Neural cell (in vitro differentiated cells): ENCODE measurements at regions not wholly inside any gene's neighbourhood (a gene's known extent, or its start where the extent isn't known, plus 50 kb on each side); places are given as distances from the start of the nearest gene placed in this dataset.

Experiments used
- H2AFZ ChIP-seq: fragments of 200-600, 300-800 bp; sonication (generic), shearing (Covaris generic); 2 replicates; pipeline ENCODE4 v1.6.0; 2014; ENCODE audit warnings: low read depth, mild to moderate bottlenecking, antibody characterized with exemption, low read length, moderate library complexity
- H3F3A ChIP-seq: fragments of 200-600 bp; shearing (Covaris generic); 2 replicates; pipeline ENCODE4 v1.6.1; 2016; ENCODE audit warnings: mild to moderate bottlenecking, moderate library complexity, mixed read lengths, antibody characterized with exemption, low read length; ENCODE audit not compliant: insufficient read depth, poor library complexity, severe bottlenecking
- H3K27ac ChIP-seq: fragments of 200-600, 300-800 bp; sonication (generic), shearing (Covaris generic); 2 replicates; pipeline ENCODE4 v1.5.1; 2014; ENCODE audit warnings: mild to moderate bottlenecking, low read length, moderate library complexity
- H3K27me3 ChIP-seq: fragments of 300-800, 200-600 bp; sonication (generic), shearing (Covaris generic); 2 replicates; pipeline ENCODE4 v1.6.0; 2014; ENCODE audit warnings: mild to moderate bottlenecking, low read depth, low read length, moderate library complexity; ENCODE audit not compliant: insufficient read depth
- H3K36me3 ChIP-seq: fragments of 300-800, 200-600 bp; sonication (generic), shearing (Covaris generic); 2 replicates; pipeline ENCODE4 v1.5.1; 2014; ENCODE audit warnings: mild to moderate bottlenecking, antibody characterized with exemption, low read length, moderate library complexity; ENCODE audit not compliant: insufficient read depth
- H3K4me2 ChIP-seq: fragments of 300-800, 200-600 bp; sonication (generic), shearing (Covaris generic); 2 replicates; pipeline ENCODE4 v1.6.0; 2014; ENCODE audit warnings: mild to moderate bottlenecking, low read length
- H3K4me3 ChIP-seq: fragments of 300-800, 200-600 bp; sonication (generic), shearing (Covaris generic); 2 replicates; pipeline ENCODE4 v1.5.1; 2014; ENCODE audit warnings: mild to moderate bottlenecking, low read length, moderate library complexity
- H3K79me2 ChIP-seq: fragments of 200-600 bp; shearing (Covaris generic); replicated peaks from 2 replicates; pipeline ENCODE4 v1.6.0; 2014; ENCODE audit warnings: mild to moderate bottlenecking, low read length, moderate library complexity; ENCODE audit not compliant: insufficient read depth
- H3K9ac ChIP-seq: fragments of 300-800, 200-600 bp; sonication (generic), shearing (Covaris generic); 2 replicates; pipeline ENCODE4 v1.6.1; 2016; ENCODE audit warnings: mild to moderate bottlenecking, low read length, mixed read lengths
- H3K9me2 ChIP-seq: fragments of 200-600 bp; shearing (Covaris generic); 2 replicates; pipeline ENCODE4 v1.6.1; 2016; ENCODE audit warnings: mild to moderate bottlenecking, low read length, mixed read lengths; ENCODE audit not compliant: insufficient read depth
- H3K9me3 ChIP-seq: fragments of 200-600, 300-800 bp; sonication (generic), shearing (Covaris generic); 2 replicates; pipeline ENCODE4 v1.6.1; 2016; ENCODE audit warnings: mild to moderate bottlenecking, mixed run types, low read length, moderate library complexity, mixed read lengths
- H4K20me1 ChIP-seq: fragments of 200-600 bp; shearing (Covaris generic); 2 replicates; pipeline ENCODE4 v1.6.1; 2016; ENCODE audit warnings: mild to moderate bottlenecking, mixed run types; ENCODE audit not compliant: insufficient read depth
- EP300 ChIP-seq: fragments of 450-650 bp; conservative IDR thresholded peaks from 2 replicates; pipeline ENCODE4 v1.6.1; 2014; ENCODE audit warnings: antibody characterized with exemption, mild to moderate bottlenecking, moderate library complexity; ENCODE audit not compliant: poor library complexity, severe bottlenecking
- EZH2 ChIP-seq: fragments of 200-600, 300-800 bp; shearing (Covaris generic), sonication (generic); IDR thresholded peaks from 2 replicates; pipeline ENCODE4 v1.6.1; 2014; ENCODE audit warnings: antibody characterized with exemption, low read length, borderline replicate concordance, mild to moderate bottlenecking; ENCODE audit not compliant: insufficient read depth, poor library complexity, severe bottlenecking
- MXI1 ChIP-seq: fragments of 450-650 bp; conservative IDR thresholded peaks from 2 replicates; pipeline ENCODE4 v1.6.1; 2014; ENCODE audit warnings: antibody characterized with exemption, mild to moderate bottlenecking; ENCODE audit not compliant: poor library complexity, severe bottlenecking
- POLR2AphosphoS5 ChIP-seq: IDR thresholded peaks from 2 replicates; pipeline ENCODE4 v1.6.1; 2012
- RAD21 ChIP-seq: fragments of 450-650 bp; conservative IDR thresholded peaks from 2 replicates; pipeline ENCODE4 v1.6.1; 2014; ENCODE audit warnings: antibody characterized with exemption, mild to moderate bottlenecking, moderate library complexity
- SMC3 ChIP-seq: fragments of 450-650 bp; conservative IDR thresholded peaks from 2 replicates; pipeline ENCODE4 v1.6.1; 2014; ENCODE audit warnings: antibody characterized with exemption, mild to moderate bottlenecking, moderate library complexity; ENCODE audit not compliant: poor library complexity
- TAF1 ChIP-seq: IDR thresholded peaks from 2 replicates; pipeline ENCODE4 v1.6.1; 2012; ENCODE audit warnings: low read depth
- TF ChIP-seq, protein P1 (sequence below): IDR thresholded peaks from 2 replicates; pipeline ENCODE4 v1.6.1; 2012; ENCODE audit warnings: borderline replicate concordance
- TF ChIP-seq, protein P2 (sequence below): fragments of 450-650 bp; IDR thresholded peaks from 2 replicates; pipeline ENCODE4 v1.5.1; 2014; ENCODE audit warnings: antibody characterized with exemption, mild to moderate bottlenecking, moderate library complexity; ENCODE audit not compliant: poor library complexity, severe bottlenecking

GRCh38 chr20:58043236-58044140 is 185.0 kb downstream of the ANKRD60 start:
- Histone ChIP-seq H3K9me2 (no peaks in the 10 kb centered on the region), H3K9me3 (no peaks in the 10 kb centered on the region), H3K4me2 (no peak overlapping the region), H3K27me3 (no peaks in the 10 kb centered on the region), H3F3A (no peaks in the 10 kb centered on the region), H3K36me3 (no peaks in the 10 kb centered on the region), H3K27ac (no peak overlapping the region), H3K9ac (no peak overlapping the region), H4K20me1 (no peaks in the 10 kb centered on the region), H3K4me3 (no peak overlapping the region), H3K79me2 (no peaks in the 10 kb centered on the region), H2AFZ (no peak overlapping the region)
- TF ChIP-seq EZH2, result no peak
- TF ChIP-seq EP300, result no peak
- no peak for TF ChIP-seq MXI1
- no peak for TF ChIP-seq TAF1
- no peak for TF ChIP-seq POLR2AphosphoS5
- TF ChIP-seq SMC3, result no peak
- TF ChIP-seq, protein P1, sequence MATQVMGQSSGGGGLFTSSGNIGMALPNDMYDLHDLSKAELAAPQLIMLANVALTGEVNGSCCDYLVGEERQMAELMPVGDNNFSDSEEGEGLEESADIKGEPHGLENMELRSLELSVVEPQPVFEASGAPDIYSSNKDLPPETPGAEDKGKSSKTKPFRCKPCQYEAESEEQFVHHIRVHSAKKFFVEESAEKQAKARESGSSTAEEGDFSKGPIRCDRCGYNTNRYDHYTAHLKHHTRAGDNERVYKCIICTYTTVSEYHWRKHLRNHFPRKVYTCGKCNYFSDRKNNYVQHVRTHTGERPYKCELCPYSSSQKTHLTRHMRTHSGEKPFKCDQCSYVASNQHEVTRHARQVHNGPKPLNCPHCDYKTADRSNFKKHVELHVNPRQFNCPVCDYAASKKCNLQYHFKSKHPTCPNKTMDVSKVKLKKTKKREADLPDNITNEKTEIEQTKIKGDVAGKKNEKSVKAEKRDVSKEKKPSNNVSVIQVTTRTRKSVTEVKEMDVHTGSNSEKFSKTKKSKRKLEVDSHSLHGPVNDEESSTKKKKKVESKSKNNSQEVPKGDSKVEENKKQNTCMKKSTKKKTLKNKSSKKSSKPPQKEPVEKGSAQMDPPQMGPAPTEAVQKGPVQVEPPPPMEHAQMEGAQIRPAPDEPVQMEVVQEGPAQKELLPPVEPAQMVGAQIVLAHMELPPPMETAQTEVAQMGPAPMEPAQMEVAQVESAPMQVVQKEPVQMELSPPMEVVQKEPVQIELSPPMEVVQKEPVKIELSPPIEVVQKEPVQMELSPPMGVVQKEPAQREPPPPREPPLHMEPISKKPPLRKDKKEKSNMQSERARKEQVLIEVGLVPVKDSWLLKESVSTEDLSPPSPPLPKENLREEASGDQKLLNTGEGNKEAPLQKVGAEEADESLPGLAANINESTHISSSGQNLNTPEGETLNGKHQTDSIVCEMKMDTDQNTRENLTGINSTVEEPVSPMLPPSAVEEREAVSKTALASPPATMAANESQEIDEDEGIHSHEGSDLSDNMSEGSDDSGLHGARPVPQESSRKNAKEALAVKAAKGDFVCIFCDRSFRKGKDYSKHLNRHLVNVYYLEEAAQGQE, result no peak
- TF ChIP-seq, protein P2, sequence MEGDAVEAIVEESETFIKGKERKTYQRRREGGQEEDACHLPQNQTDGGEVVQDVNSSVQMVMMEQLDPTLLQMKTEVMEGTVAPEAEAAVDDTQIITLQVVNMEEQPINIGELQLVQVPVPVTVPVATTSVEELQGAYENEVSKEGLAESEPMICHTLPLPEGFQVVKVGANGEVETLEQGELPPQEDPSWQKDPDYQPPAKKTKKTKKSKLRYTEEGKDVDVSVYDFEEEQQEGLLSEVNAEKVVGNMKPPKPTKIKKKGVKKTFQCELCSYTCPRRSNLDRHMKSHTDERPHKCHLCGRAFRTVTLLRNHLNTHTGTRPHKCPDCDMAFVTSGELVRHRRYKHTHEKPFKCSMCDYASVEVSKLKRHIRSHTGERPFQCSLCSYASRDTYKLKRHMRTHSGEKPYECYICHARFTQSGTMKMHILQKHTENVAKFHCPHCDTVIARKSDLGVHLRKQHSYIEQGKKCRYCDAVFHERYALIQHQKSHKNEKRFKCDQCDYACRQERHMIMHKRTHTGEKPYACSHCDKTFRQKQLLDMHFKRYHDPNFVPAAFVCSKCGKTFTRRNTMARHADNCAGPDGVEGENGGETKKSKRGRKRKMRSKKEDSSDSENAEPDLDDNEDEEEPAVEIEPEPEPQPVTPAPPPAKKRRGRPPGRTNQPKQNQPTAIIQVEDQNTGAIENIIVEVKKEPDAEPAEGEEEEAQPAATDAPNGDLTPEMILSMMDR, result no peak
- TF ChIP-seq RAD21, result no peak

DNA sequence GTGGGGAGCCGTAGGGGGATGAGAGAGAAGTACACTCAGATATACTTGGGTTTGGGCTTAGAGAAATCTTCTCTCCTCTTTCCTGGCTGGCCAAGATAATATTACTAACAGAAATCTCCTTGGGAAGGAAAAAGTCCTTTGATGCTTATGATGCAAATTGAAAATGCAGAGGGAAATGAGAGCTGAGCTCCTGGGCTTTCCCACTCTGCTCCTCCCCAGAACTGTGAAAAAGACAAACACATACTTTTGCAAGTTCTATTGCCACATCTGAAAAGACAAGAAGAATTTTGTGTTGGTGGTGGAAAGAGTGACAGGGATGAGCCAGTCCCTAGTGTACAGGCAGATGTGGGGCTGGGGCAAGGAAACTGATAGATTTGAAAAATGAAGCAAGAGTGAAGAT is 185.9 kb downstream of the ANKRD60 start:
- Histone ChIP-seq H3K79me2 (no peaks in the 10 kb centered on the region), H3K9ac (no peak overlapping the region), H3K27me3 (no peaks in the 10 kb centered on the region), H3K36me3 (no peaks in the 10 kb centered on the region), H4K20me1 (no peaks in the 10 kb centered on the region), H3K4me3 (no peak overlapping the region), H3K27ac (no peak overlapping the region), H3K4me2 (no peak overlapping the region), H3K9me2 (no peaks in the 10 kb centered on the region), H3F3A (no peaks in the 10 kb centered on the region), H3K9me3 (no peaks in the 10 kb centered on the region), H2AFZ (no peak overlapping the region)
- TF ChIP-seq, protein P2, result no peak
- TF ChIP-seq TAF1 (no peak), EZH2 (no peak), RAD21 (no peak), POLR2AphosphoS5 (no peak), EP300 (no peak), MXI1 (no peak), SMC3 (no peak)
- TF ChIP-seq, protein P1, result no peak
